GM12878 (cell line): ENCODE measurements at regions not wholly inside any gene's neighbourhood (a gene's known extent, or its start where the extent isn't known, plus 50 kb on each side); places are given as distances from the start of the nearest gene placed in this dataset.

ENCODE experiments used
- CEBPB ChIP-seq, 2 experiments: fragments of 150-350 bp in 1 of 2; IDR thresholded peaks; 2 replicates each; pipeline ENCODE4 v1.6.1; 2012 to 2014; ENCODE audit warnings: low read depth in 2 of 2, low read length in 2 of 2, borderline replicate concordance in 1 of 2, inconsistent platforms in 1 of 2
- CHD2 ChIP-seq: IDR thresholded peaks from 2 replicates; pipeline ENCODE4 v1.6.1; 2011; ENCODE audit warnings: low read depth, low read length, improper control_type of control experiment, borderline replicate concordance
- CTCF ChIP-seq, 3 experiments: IDR thresholded peaks in 2 of 3; conservative IDR thresholded peaks in 1 of 3; 2 replicates each; pipeline ENCODE4 v1.5.1; 2011; ENCODE audit warnings: low read depth in 3 of 3, low read length in 3 of 3, mild to moderate bottlenecking in 3 of 3, control low read depth in 2 of 3, moderate library complexity in 2 of 3, inconsistent platforms in 1 of 3, mixed read lengths in 1 of 3; ENCODE audit not compliant: control insufficient read depth in 2 of 3, insufficient read depth in 1 of 3; ENCODE audit errors: extremely low read depth in 1 of 3
- EGR1 ChIP-seq, 2 experiments: IDR thresholded peaks; 1 replicate in 1 of 2; 2 replicates in 1 of 2; pipeline ENCODE4 v1.6.1; 2011 to 2012; ENCODE audit warnings: low read depth in 2 of 2, low read length in 2 of 2, borderline replicate concordance in 1 of 2, mild to moderate bottlenecking in 1 of 2, moderate library complexity in 1 of 2
- KDM1A ChIP-seq: fragments of 200-600 bp; sonication (generic); IDR thresholded peaks from 2 replicates; pipeline ENCODE4 v1.6.1; 2016; ENCODE audit warnings: borderline replicate concordance
- MEF2A ChIP-seq: IDR thresholded peaks from 2 replicates; pipeline ENCODE4 v1.6.1; 2011; ENCODE audit warnings: low read depth, mild to moderate bottlenecking, low read length, moderate library complexity; ENCODE audit not compliant: insufficient read depth
- MYC ChIP-seq: IDR thresholded peaks from 2 replicates; pipeline ENCODE4 v1.6.1; 2011; ENCODE audit warnings: mild to moderate bottlenecking, low read length, moderate library complexity, inconsistent platforms; ENCODE audit not compliant: insufficient read depth, insufficient replicate concordance, insufficient read length, severe bottlenecking
- NBN ChIP-seq: fragments of 450-650 bp; IDR thresholded peaks from 2 replicates; pipeline ENCODE4 v1.6.1; 2016
- POLR2A ChIP-seq: IDR thresholded peaks from 2 replicates; pipeline ENCODE4 v1.6.1; 2011; ENCODE audit warnings: low read depth, mild to moderate bottlenecking, low read length
- POLR2AphosphoS5 ChIP-seq: IDR thresholded peaks from 2 replicates; pipeline ENCODE4 v1.6.1; 2011; ENCODE audit warnings: mild to moderate bottlenecking, low read length, inconsistent platforms
- RFX5 ChIP-seq: IDR thresholded peaks from 2 replicates; pipeline ENCODE4 v1.6.1; 2011; ENCODE audit warnings: low read depth, low read length, improper control_type of control experiment
- TCF7 ChIP-seq: IDR thresholded peaks from 2 replicates; pipeline ENCODE4 v1.6.1; 2014; ENCODE audit warnings: antibody characterized with exemption, borderline replicate concordance
- YY1 ChIP-seq: IDR thresholded peaks from 2 replicates; pipeline ENCODE4 v1.6.1; 2011; ENCODE audit warnings: low read depth, mild to moderate bottlenecking, low read length
- ZSCAN29 ChIP-seq: fragments of 450-650 bp; IDR thresholded peaks from 2 replicates; pipeline ENCODE4 v1.6.1; 2017; ENCODE audit warnings: mild to moderate bottlenecking, moderate library complexity

- TF ChIP-seq EGR1 (IDR thresholded peaks at IDR 0.05; ENCODE audit: borderline replicate concordance in 1 of 2, low read depth in 2 of 2, low read length in 2 of 2) (no peak), CTCF (IDR thresholded peaks at IDR 0.05 in 2 of 3, conservative IDR thresholded peaks at IDR 0.05 in 1 of 3; ENCODE audit: control insufficient read depth in 2 of 3, extremely low read depth in 1 of 3, insufficient read depth in 1 of 3, low read depth in 3 of 3, low read length in 3 of 3) (no peak), NBN (no peak), YY1 (no peak), POLR2AphosphoS5 (no peak), MYC (no peak), CHD2 (no peak), TCF7 (no peak), POLR2A (no peak), KDM1A (no peak), RFX5 (no peak), MEF2A (no peak), CEBPB (IDR thresholded peaks at IDR 0.05; ENCODE audit: borderline replicate concordance in 1 of 2, low read depth in 2 of 2, low read length in 2 of 2) (no peak), ZSCAN29 (no peak)
Observed at GRCh38 chr7:22061775-22062174, 116.1 kb upstream of the CDCA7L start.
